SH-SY5Y (cell line): ENCODE measurements at regions not wholly inside any gene's neighbourhood (a gene's known extent, or its start where the extent isn't known, plus 50 kb on each side); places are given as distances from the start of the nearest gene placed in this dataset.

ENCODE experiments used
- GATA2 ChIP-seq: IDR thresholded peaks from 2 replicates; pipeline ENCODE4 v1.6.1; 2011; ENCODE audit warnings: mild to moderate bottlenecking, low read depth, low read length
- GATA3 ChIP-seq: IDR thresholded peaks from 2 replicates; pipeline ENCODE4 v1.6.1; 2011; ENCODE audit warnings: low read depth, mild to moderate bottlenecking, low read length, moderate library complexity

GRCh38 chr2:200104015-200104414, 148.6 kb downstream of the MAIP1 start:
- no peak for TF ChIP-seq GATA2
- no peak for TF ChIP-seq GATA3
